ENCODE measurements at regions not wholly inside any gene's neighbourhood (a gene's known extent, or its start where the extent isn't known, plus 50 kb on each side); places are given as distances from the start of the nearest gene placed in this dataset.

- DNase-seq (ENCODE audit: low read depth): no peak
Measured at GRCh38 chr11:116287866-116288265, 484.9 kb downstream of the BUD13 start.

GRCh38 chr11:116285026-116285425 lies 487.8 kb downstream of the BUD13 start:
- DNase-seq (ENCODE audit: low read depth): no peak

- no peak for DNase-seq (ENCODE audit: low read depth)
Measured at GRCh38 chr11:116283300-116283699, 489.5 kb downstream of the BUD13 start.

- no peak for DNase-seq (ENCODE audit: low read depth)
Measured at GRCh38 chr11:116282481-116282880, 490.3 kb downstream of the BUD13 start.

GRCh38 chr11:116281173-116282160 lies 491.3 kb downstream of the BUD13 start:
- DNase-seq (ENCODE audit: low read depth): no peak

- DNase-seq (ENCODE audit: low read depth): no peak
Measured at GRCh38 chr11:116279511-116279910, 493.3 kb downstream of the BUD13 start.

- DNase-seq (ENCODE audit: low read depth): no peak
Measured at GRCh38 chr11:116278076-116278475, 494.7 kb downstream of the BUD13 start.

GRCh38 chr11:116276051-116277044 lies 496.4 kb downstream of the BUD13 start:
- DNase-seq (ENCODE audit: low read depth): peak; percentile 23

GRCh38 chr11:116275635-116276034 lies 497.2 kb downstream of the BUD13 start:
- DNase-seq (ENCODE audit: low read depth): no peak

GRCh38 chr11:116274521-116274920 lies 498.3 kb downstream of the BUD13 start:
- no peak for DNase-seq (ENCODE audit: low read depth)

- DNase-seq (ENCODE audit: low read depth): no peak
Measured at GRCh38 chr11:116272181-116272789, 500.5 kb downstream of the BUD13 start.

GRCh38 chr11:116271479-116271878 lies 501.3 kb downstream of the BUD13 start:
- DNase-seq (ENCODE audit: low read depth): no peak

GRCh38 chr11:116267146-116267545 lies 505.6 kb downstream of the BUD13 start:
- no peak for DNase-seq (ENCODE audit: low read depth)

- DNase-seq (ENCODE audit: low read depth): no peak
Measured at GRCh38 chr11:116263770-116264169, 509.0 kb downstream of the BUD13 start.

GRCh38 chr11:116263019-116263418 lies 509.8 kb downstream of the BUD13 start:
- no peak for DNase-seq (ENCODE audit: low read depth)

GRCh38 chr11:116262370-116262769 lies 510.4 kb downstream of the BUD13 start:
- no peak for DNase-seq (ENCODE audit: low read depth)

- no peak for DNase-seq (ENCODE audit: low read depth)
Measured at GRCh38 chr11:116261606-116262005, 511.2 kb downstream of the BUD13 start.

- DNase-seq (ENCODE audit: low read depth): no peak
Measured at GRCh38 chr11:116258821-116259220, 514.0 kb downstream of the BUD13 start.

- DNase-seq (ENCODE audit: low read depth): no peak
Measured at GRCh38 chr11:116257883-116258282, 514.9 kb downstream of the BUD13 start.

GRCh38 chr11:116257092-116257491 lies 515.7 kb downstream of the BUD13 start:
- no peak for DNase-seq (ENCODE audit: low read depth)

GRCh38 chr11:116256215-116256614 lies 516.6 kb downstream of the BUD13 start:
- DNase-seq (ENCODE audit: low read depth): no peak

GRCh38 chr11:116255321-116255953 lies 517.4 kb downstream of the BUD13 start:
- no peak for DNase-seq (ENCODE audit: low read depth)

Measured in T-helper 22 cell (primary cell).